ENCODE measurements at regions not wholly inside any gene's neighbourhood (a gene's known extent, or its start where the extent isn't known, plus 50 kb on each side); places are given as distances from the start of the nearest gene placed in this dataset.

DNA sequence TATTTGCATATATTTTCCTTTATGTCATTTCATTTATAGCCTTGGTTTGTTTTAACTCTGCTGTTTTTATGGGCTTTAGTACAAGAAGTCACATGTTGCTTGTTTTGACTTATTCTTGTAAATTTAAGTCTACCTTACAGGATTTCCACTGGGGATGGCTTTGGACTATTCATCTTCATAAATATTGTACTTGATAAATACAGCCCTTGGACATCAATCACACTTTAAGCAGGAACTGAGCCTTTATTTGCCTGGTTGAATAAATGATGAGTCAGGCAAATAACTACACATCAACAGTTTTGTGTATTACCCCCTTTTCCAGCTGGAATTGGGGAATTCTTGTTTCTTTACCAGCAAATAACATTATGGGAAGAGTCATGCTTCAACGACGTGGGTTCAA lies 286.0 kb downstream of the CNTN3 start:
- no peaks in the 10 kb centered on the region for H3K36me3 ChIP-seq
- H3K27ac ChIP-seq, result no peak overlapping the region
- no peaks in the 10 kb centered on the region for H3K27me3 ChIP-seq
- intact Hi-C loops (cut with DNase I), result no loop called here
- ATAC-seq, result no peak
- H3K4me1 ChIP-seq, result no peaks in the 10 kb centered on the region
- no peak for FAIRE-seq
- DNase-seq, result no peak
- H3K9me3 ChIP-seq, result no peaks in the 10 kb centered on the region
- TF ChIP-seq, protein P1, sequence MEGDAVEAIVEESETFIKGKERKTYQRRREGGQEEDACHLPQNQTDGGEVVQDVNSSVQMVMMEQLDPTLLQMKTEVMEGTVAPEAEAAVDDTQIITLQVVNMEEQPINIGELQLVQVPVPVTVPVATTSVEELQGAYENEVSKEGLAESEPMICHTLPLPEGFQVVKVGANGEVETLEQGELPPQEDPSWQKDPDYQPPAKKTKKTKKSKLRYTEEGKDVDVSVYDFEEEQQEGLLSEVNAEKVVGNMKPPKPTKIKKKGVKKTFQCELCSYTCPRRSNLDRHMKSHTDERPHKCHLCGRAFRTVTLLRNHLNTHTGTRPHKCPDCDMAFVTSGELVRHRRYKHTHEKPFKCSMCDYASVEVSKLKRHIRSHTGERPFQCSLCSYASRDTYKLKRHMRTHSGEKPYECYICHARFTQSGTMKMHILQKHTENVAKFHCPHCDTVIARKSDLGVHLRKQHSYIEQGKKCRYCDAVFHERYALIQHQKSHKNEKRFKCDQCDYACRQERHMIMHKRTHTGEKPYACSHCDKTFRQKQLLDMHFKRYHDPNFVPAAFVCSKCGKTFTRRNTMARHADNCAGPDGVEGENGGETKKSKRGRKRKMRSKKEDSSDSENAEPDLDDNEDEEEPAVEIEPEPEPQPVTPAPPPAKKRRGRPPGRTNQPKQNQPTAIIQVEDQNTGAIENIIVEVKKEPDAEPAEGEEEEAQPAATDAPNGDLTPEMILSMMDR (IDR thresholded peaks at IDR 0.05), result no peak
- no peak overlapping the region for H3K4me3 ChIP-seq
- WGBS, 2 donors, result 84 to 90% methylated on average over 2 of the region's 2 CpGs

DNA sequence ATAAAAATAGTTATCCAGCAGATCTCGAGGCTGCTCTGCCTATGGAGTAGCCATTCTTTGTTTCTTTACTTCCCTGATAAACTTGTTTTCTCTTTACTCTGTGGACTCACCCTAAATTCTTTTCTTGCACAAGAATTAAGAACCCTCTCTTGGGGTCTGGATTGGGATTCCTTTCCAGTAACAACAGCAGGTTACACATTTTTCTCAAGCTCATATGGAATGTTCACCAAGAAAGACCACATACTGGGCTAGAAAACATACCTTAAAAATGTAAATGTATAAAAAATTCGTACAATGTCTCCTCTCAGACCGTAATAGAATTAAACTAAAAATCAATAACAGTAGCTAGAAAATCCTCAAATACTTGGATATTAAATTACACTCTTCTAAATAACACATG lies 299.2 kb downstream of the CNTN3 start:
- DNase-seq, result no peak
- FAIRE-seq, result no peak
- TF ChIP-seq, protein P1 (IDR thresholded peaks at IDR 0.05), result no peak
- Histone ChIP-seq H3K36me3 (no peaks in the 10 kb centered on the region), H3K9me3 (no peaks in the 10 kb centered on the region), H3K27me3 (no peaks in the 10 kb centered on the region), H3K27ac (no peak overlapping the region), H3K4me1 (no peaks in the 10 kb centered on the region), H3K4me3 (no peak overlapping the region)
- 60 to 65% methylated on average over 3 of the region's 3 CpGs for WGBS, 2 donors
- intact Hi-C loops (cut with DNase I), result no loop called here
- no peak for ATAC-seq

DNA sequence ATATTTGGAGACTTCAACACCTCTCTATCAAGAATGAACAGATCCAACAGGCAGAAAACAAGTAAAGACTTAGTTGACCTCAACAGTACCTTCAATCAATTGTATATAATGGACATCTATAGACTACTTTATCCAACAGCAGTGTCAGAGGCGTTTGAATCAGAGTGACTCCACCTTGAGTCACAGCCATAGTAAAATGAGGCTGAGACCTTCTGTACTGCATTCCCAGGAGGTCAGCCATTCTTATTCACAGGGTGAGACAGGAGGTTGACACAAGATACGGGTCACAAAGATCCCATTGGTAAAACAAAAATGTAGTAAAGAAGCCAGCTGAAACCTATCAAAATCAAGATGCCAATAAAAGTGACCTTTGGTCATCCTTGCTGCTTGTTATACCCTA lies 299.8 kb downstream of the CNTN3 start:
- Histone ChIP-seq H3K27ac (no peak overlapping the region), H3K36me3 (no peaks in the 10 kb centered on the region), H3K9me3 (no peaks in the 10 kb centered on the region), H3K4me1 (no peaks in the 10 kb centered on the region), H3K27me3 (no peaks in the 10 kb centered on the region), H3K4me3 (no peak overlapping the region)
- no peak for FAIRE-seq
- no peak for ATAC-seq
- TF ChIP-seq, protein P1 (IDR thresholded peaks at IDR 0.05), result no peak
- intact Hi-C loops (cut with DNase I), result no loop called here
- 73 to 75% methylated on average over 2 of the region's 2 CpGs for WGBS, 2 donors
- no peak for DNase-seq

DNA sequence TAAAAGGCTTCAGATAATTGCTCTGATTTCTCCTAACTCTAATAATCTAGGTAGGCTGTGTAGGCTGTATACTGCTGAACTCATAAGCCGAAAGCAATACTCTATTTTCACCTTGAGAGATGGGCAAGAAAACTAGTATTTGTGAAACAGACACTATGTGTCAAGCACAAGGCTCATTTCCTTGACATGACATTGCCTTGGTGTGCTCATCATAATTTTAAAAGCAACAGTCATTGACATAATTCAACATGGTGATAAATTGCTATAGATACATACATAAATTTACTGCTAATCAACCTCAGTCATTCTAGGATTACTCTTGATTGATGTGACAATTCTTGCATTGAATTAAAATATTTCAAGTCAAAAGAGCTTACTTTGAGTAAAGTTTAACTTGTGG lies 304.7 kb downstream of the CNTN3 start:
- H3K4me1 ChIP-seq, result no peaks in the 10 kb centered on the region
- intact Hi-C loops (cut with DNase I), result no loop called here
- TF ChIP-seq, protein P1 (IDR thresholded peaks at IDR 0.05), result no peak
- no peaks in the 10 kb centered on the region for H3K27me3 ChIP-seq
- H3K27ac ChIP-seq, result no peak overlapping the region
- FAIRE-seq (no peak), DNase-seq (no peak), ATAC-seq (no peak)
- H3K4me3 ChIP-seq, result no peak overlapping the region
- H3K9me3 ChIP-seq, result no peaks in the 10 kb centered on the region
- H3K36me3 ChIP-seq, result no peaks in the 10 kb centered on the region
- WGBS, 2 donors, result 88 to 97% methylated on average over 1 of the region's 1 CpG

DNA sequence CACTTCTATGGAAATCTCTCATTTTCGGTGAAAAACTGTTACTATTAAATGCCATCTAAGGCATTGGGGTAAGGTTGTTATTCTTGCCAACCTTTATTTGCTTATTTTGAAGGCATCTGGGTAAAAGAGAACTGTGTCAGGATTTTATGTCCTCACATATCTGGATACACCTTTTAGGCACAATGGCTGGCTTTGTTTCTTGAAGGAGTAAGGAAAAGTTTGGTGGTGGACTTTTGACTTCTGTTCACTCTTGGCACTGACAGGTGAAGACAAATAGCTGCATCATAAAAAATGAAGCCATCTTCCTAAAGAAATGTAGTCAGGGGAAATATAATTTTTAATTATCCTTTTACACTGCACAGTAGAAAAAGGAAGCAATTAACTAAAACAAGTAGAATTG lies 310.0 kb downstream of the CNTN3 start:
- no peak overlapping the region for H3K4me3 ChIP-seq
- TF ChIP-seq, protein P1 (IDR thresholded peaks at IDR 0.05), result no peak
- H3K4me1 ChIP-seq, result no peaks in the 10 kb centered on the region
- intact Hi-C loops (cut with DNase I), result no loop called here
- DNase-seq (no peak), FAIRE-seq (no peak), ATAC-seq (no peak)
- no peak overlapping the region for H3K27ac ChIP-seq
- H3K27me3 ChIP-seq, result no peaks in the 10 kb centered on the region
- WGBS, 2 donors, result 89 to 97% methylated on average over 1 of the region's 1 CpG
- no peaks in the 10 kb centered on the region for H3K9me3 ChIP-seq
- no peaks in the 10 kb centered on the region for H3K36me3 ChIP-seq

Data from pancreas (tissue), 10 donors.